ENCODE measurements at regions not wholly inside any gene's neighbourhood (a gene's known extent, or its start where the extent isn't known, plus 50 kb on each side); places are given as distances from the start of the nearest gene placed in this dataset.

DNA sequence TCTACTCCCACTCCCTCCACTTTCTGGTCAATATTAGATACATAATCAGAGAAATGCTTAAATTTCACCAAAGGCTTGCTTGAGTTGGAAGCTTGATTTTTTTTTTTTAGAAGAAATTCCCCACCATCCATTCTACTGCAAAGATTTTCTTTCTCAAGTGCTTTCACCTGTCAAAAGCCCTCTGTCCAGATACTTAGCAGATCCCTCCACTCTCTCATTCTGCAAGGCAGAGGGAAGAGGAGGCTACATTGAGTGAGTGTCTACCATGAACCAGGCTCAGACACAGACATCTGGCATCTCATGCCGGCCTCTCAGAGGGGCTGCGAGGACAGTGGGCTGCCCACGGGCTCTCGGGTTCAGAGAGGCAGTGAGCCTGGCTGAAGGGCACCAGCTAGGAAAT lies 127.6 kb upstream of the GSC start:
- no peaks in the 10 kb centered on the region for H3K36me3 ChIP-seq (ENCODE audit: control insufficient read depth in 1 of 2, insufficient read depth in 2 of 2, low read length in 2 of 2)
- no peak overlapping the region for H3K27ac ChIP-seq (ENCODE audit: low read length)
- H3K4me1 ChIP-seq (ENCODE audit: control insufficient read depth in 1 of 2, insufficient read depth in 2 of 2, low read length in 2 of 2), result peaks cover 0 to 11% of the 10 kb centered on the region in 2 donors
- H3K4me3 ChIP-seq (ENCODE audit: low read depth in 1 of 2, low read length in 2 of 2), result no peak overlapping the region
- no peaks in the 10 kb centered on the region for H3K9me3 ChIP-seq (ENCODE audit: control insufficient read depth in 1 of 2, low read length in 2 of 2)
- H3K27me3 ChIP-seq (ENCODE audit: low read depth, low read length), result no peaks in the 10 kb centered on the region

DNA sequence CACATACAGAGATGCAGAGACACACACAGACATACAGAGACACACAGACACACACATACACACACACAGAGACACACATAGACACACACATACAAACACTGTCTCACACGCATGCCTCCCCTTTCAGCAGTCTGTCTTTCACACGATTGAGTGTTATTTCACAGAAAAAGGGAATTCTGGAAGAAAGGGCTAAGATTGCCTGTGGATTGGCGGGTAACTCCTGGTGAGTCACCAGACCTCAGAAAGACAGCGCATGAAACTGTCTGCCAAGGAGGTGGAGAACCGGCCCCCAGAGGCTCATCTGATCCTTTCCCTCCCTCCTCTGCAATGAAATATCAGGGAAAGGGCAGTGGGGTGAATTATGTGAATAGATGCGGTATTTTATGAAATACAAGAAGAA lies 127.2 kb upstream of the GSC start:
- Histone ChIP-seq H3K27ac (ENCODE audit: low read length) (no peak overlapping the region), H3K4me3 (ENCODE audit: low read depth in 1 of 2, low read length in 2 of 2) (no peak overlapping the region), H3K36me3 (ENCODE audit: control insufficient read depth in 1 of 2, insufficient read depth in 2 of 2, low read length in 2 of 2) (no peaks in the 10 kb centered on the region), H3K4me1 (ENCODE audit: control insufficient read depth in 1 of 2, insufficient read depth in 2 of 2, low read length in 2 of 2) (peaks cover 0 to 11% of the 10 kb centered on the region in 2 donors), H3K27me3 (ENCODE audit: low read depth, low read length) (no peaks in the 10 kb centered on the region), H3K9me3 (ENCODE audit: control insufficient read depth in 1 of 2, low read length in 2 of 2) (no peaks in the 10 kb centered on the region)

DNA sequence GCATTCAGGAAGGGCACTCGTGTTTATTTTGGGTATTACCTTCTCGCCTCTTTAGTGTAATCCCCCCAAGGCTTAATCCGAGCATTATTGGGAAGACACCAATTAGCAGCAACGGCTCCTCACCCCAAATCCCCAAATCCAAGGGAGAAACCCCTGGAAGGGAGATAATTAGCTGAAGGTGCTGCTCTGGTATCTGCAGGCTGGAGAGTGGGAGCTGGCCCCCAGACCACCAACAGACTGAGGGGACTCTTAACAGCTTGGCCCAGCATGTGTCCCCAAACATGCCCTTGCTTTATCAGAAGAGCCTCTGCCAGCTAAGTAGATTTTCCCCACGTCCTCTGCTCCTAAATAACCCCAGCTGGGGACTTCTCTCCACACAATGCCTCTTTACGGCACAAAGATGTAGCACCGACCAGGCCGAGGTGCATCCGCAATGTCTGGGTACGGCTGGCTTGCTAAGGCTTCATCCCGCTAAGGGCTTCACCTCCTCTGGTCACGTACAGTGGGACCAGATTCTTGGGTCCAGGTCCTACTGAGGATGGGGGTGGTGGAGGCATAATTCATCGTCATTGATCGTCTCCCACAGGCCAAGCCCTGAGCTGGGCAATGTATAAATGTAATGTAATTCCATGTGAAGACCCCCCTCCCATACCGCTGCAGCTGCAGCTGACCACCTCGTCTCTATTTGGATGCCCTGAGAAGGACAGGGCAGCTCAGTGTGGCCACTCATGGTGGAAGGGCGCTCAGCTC lies 123.7 kb upstream of the GSC start:
- Histone ChIP-seq H3K4me1 (ENCODE audit: control insufficient read depth in 1 of 2, insufficient read depth in 2 of 2, low read length in 2 of 2) (peaks cover 0 to 11% of the 10 kb centered on the region in 2 donors), H3K36me3 (ENCODE audit: control insufficient read depth in 1 of 2, insufficient read depth in 2 of 2, low read length in 2 of 2) (no peaks in the 10 kb centered on the region), H3K4me3 (ENCODE audit: low read depth in 1 of 2, low read length in 2 of 2) (no peak overlapping the region), H3K9me3 (ENCODE audit: control insufficient read depth in 1 of 2, low read length in 2 of 2) (no peaks in the 10 kb centered on the region), H3K27me3 (ENCODE audit: low read depth, low read length) (no peaks in the 10 kb centered on the region), H3K27ac (ENCODE audit: low read length) (no peak overlapping the region)

DNA sequence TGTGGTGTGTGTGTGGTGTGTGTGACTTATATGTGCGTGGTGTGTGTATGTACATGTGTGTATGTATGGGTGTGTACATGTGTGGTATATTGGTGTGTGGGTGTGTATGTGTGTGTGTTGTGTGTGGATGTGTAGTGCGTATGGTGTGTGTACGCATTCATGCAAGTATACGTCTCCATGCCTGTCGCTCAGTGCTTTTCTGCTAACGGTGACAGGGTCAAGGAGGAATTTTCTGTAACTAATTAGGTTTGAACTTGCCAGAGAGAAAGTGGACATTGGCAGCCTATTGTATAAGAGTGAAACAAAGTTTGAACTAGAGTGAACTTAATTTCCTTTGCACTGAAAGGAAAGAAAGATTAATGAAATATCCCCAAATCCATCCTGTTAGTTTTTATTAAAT lies 120.9 kb upstream of the GSC start:
- Histone ChIP-seq H3K27ac (ENCODE audit: low read length) (no peak overlapping the region), H3K27me3 (ENCODE audit: low read depth, low read length) (no peaks in the 10 kb centered on the region), H3K36me3 (ENCODE audit: control insufficient read depth in 1 of 2, insufficient read depth in 2 of 2, low read length in 2 of 2) (no peaks in the 10 kb centered on the region), H3K4me3 (ENCODE audit: low read depth in 1 of 2, low read length in 2 of 2) (no peak overlapping the region), H3K4me1 (ENCODE audit: control insufficient read depth in 1 of 2, insufficient read depth in 2 of 2, low read length in 2 of 2) (no peaks in the 10 kb centered on the region), H3K9me3 (ENCODE audit: control insufficient read depth in 1 of 2, low read length in 2 of 2) (no peaks in the 10 kb centered on the region)

DNA sequence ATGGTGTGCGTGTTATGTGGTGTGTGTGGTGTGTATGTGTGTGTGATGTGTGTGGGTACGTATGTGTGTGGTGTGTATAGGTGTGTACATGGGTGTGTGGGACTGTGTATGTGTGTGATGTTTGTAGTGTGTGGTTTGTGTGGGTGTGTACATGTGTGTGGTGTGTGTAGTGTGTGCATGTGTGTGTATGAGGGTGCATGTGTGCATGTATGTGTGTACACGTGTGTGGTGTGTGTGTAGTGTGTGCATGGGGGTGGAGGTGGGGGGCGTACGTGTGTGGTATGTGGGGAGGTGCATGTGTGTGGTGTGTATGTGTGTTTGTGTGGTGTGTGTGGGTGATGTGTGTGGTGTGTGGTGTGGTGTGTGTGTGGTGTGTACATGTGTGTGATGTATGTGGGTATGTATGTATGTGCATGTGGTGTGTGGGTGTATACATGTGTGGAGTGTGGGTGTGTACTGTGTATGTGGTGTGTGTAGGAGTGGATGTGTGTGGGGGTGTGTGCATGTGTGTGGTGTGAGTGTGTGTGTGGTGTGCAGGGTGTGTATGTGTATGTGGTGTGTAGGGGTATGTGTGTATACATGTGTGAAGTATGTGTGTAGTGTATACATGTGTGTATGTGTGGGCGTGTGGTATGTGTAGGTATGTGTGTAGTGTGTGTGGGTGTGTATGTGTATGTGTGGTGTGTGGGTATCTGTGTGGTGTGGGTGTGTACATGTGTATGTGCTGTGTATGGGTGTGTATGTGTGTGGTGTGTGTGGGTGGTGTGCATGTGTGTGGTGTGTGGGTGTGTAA lies 119.8 kb upstream of the GSC start:
- H3K4me1 ChIP-seq (ENCODE audit: control insufficient read depth in 1 of 2, insufficient read depth in 2 of 2, low read length in 2 of 2), result no peaks in the 10 kb centered on the region
- H3K36me3 ChIP-seq (ENCODE audit: control insufficient read depth in 1 of 2, insufficient read depth in 2 of 2, low read length in 2 of 2), result no peaks in the 10 kb centered on the region
- no peak overlapping the region for H3K27ac ChIP-seq (ENCODE audit: low read length)
- no peak overlapping the region for H3K4me3 ChIP-seq (ENCODE audit: low read depth in 1 of 2, low read length in 2 of 2)
- no peaks in the 10 kb centered on the region for H3K9me3 ChIP-seq (ENCODE audit: control insufficient read depth in 1 of 2, low read length in 2 of 2)
- H3K27me3 ChIP-seq (ENCODE audit: low read depth, low read length), result no peaks in the 10 kb centered on the region

DNA sequence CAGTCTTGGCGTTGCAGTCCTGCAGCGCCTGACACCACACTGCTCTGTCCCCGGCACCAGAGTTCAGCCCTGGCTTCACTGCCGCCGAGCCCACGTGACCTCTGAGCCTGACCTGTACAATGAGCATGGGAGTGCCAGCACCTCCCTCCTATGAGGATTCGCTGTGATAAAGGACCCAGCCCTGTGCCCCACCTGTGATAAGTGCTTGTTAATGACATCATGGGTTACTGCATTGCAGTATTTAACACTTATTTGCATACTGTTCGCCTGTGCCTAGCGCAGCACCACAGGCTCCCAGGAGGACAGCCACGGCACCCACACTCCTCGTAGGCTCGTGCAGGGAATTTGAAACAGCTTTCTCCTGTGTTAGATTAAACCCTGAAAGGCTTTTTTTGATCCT lies 118.2 kb upstream of the GSC start:
- no peaks in the 10 kb centered on the region for H3K4me1 ChIP-seq (ENCODE audit: control insufficient read depth in 1 of 2, insufficient read depth in 2 of 2, low read length in 2 of 2)
- H3K4me3 ChIP-seq (ENCODE audit: low read depth in 1 of 2, low read length in 2 of 2), result peak overlapping the region in 1 of 2 donors; percentile 23
- H3K36me3 ChIP-seq (ENCODE audit: control insufficient read depth in 1 of 2, insufficient read depth in 2 of 2, low read length in 2 of 2), result no peaks in the 10 kb centered on the region
- no peaks in the 10 kb centered on the region for H3K9me3 ChIP-seq (ENCODE audit: control insufficient read depth in 1 of 2, low read length in 2 of 2)
- no peaks in the 10 kb centered on the region for H3K27me3 ChIP-seq (ENCODE audit: low read depth, low read length)
- H3K27ac ChIP-seq (ENCODE audit: low read length), result no peak overlapping the region

DNA sequence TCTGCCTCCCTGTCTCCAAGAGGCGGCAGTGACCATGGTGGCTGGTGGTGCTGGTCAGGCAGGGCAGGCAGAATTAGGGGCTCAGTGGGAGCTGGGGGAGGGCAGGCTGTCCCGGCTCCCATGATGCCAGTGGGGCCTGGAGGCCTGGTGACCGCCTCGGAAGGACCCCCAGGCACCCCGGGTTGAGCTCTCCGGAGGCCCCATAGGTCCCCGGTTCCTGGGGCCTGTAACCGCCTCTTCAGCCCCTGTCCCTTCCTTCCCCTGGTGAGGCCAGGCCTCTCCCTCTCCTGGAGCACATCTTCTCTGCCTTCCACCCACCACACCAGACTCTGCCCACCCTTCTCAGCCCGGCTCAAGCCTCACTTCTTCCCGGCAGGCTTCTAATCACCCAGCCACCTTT lies 117.7 kb upstream of the GSC start:
- Histone ChIP-seq H3K36me3 (ENCODE audit: control insufficient read depth in 1 of 2, insufficient read depth in 2 of 2, low read length in 2 of 2) (no peaks in the 10 kb centered on the region), H3K9me3 (ENCODE audit: control insufficient read depth in 1 of 2, low read length in 2 of 2) (no peaks in the 10 kb centered on the region), H3K27ac (ENCODE audit: low read length) (no peak overlapping the region), H3K4me1 (ENCODE audit: control insufficient read depth in 1 of 2, insufficient read depth in 2 of 2, low read length in 2 of 2) (no peaks in the 10 kb centered on the region), H3K27me3 (ENCODE audit: low read depth, low read length) (no peaks in the 10 kb centered on the region), H3K4me3 (ENCODE audit: low read depth in 1 of 2, low read length in 2 of 2) (no peak overlapping the region)

DNA sequence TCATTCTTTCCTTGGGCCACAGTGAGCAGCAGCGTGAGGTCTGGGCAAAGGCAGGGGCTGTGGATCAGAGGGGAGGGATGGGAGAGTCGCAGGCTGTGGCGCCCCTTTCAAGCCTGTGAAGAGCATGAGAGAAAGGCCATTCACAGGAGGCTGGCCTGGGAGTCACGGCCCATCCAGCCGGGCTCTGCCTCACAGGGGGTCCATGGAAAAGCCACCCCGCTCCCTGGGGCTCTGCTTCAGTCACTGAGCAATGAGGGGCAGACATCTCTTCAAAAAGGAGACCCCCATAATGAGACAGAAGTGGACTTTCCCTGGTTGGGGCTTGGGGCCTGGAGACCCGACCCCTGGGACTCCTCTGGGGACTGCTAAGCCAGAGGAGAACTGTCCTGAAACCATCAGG lies 117.0 kb upstream of the GSC start:
- no peaks in the 10 kb centered on the region for H3K27me3 ChIP-seq (ENCODE audit: low read depth, low read length)
- no peaks in the 10 kb centered on the region for H3K4me1 ChIP-seq (ENCODE audit: control insufficient read depth in 1 of 2, insufficient read depth in 2 of 2, low read length in 2 of 2)
- H3K9me3 ChIP-seq (ENCODE audit: control insufficient read depth in 1 of 2, low read length in 2 of 2), result no peaks in the 10 kb centered on the region
- H3K36me3 ChIP-seq (ENCODE audit: control insufficient read depth in 1 of 2, insufficient read depth in 2 of 2, low read length in 2 of 2), result no peaks in the 10 kb centered on the region
- no peak overlapping the region for H3K27ac ChIP-seq (ENCODE audit: low read length)
- no peak overlapping the region for H3K4me3 ChIP-seq (ENCODE audit: low read depth in 1 of 2, low read length in 2 of 2)

DNA sequence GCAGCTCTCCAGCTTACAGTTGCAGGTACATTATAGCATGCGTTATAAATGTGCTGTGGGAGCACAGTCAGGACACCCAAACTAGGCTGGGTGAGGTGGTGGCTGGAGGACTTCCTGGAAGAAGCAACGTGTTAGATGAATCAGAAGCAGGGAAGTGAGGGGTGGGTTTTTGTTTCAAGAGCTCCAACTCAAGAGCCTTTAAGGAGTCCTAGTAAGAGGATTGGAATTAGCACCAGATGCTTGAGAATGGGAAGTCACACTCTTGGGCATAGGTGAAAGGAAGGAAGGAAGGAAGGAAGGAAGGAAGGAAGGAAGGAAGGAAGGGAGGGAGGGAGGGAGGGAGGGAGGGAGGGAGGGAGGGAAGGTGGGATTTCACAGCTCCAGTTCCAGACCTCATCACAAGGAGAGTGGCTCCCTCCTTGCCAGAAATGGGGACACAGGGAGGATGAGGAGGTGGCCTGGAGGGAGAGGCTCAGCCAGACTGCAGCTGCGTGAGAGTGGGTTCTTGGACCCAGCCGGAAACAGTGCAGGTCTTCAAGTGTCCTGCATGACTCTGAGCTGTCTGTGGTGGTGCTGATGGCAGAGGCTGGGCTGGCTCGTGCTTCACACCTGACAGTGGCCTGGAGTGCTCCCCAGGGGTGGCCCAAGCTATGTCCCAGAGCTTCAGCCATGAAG lies 115.7 kb upstream of the GSC start:
- no peaks in the 10 kb centered on the region for H3K36me3 ChIP-seq (ENCODE audit: control insufficient read depth in 1 of 2, insufficient read depth in 2 of 2, low read length in 2 of 2)
- no peaks in the 10 kb centered on the region for H3K9me3 ChIP-seq (ENCODE audit: control insufficient read depth in 1 of 2, low read length in 2 of 2)
- H3K4me1 ChIP-seq (ENCODE audit: control insufficient read depth in 1 of 2, insufficient read depth in 2 of 2, low read length in 2 of 2), result no peaks in the 10 kb centered on the region
- H3K27ac ChIP-seq (ENCODE audit: low read length), result no peak overlapping the region
- H3K27me3 ChIP-seq (ENCODE audit: low read depth, low read length), result no peaks in the 10 kb centered on the region
- no peak overlapping the region for H3K4me3 ChIP-seq (ENCODE audit: low read depth in 1 of 2, low read length in 2 of 2)

DNA sequence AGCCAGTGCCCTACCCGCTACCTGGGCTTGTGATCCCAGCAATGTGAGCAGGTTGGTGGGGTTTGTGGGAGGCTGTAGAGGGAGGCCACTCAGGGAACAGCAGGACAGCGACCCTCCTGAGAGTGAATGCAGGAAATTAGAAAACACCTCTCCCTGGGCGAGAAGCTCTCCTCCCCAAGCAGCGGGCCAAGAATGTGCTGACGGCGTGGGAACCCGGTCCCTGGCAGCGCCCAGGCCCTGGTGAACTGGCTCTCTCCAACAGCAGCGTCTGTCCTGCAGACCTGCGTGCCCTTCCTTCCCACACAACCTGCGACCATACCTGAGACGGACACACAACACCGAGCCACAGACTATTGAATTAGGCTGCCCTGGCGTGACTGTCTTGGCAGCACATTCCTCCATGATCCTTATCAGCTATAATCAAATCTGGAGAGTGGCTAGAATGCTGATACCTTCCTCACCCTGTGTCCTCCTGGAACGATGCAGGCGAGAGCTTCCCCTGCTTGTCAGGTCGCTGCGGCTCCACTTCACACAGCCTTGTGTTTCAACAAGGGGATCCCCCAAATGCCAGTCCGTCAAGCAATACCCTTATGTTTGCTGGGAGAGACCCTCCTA lies 114.8 kb upstream of the GSC start:
- H3K4me3 ChIP-seq (ENCODE audit: low read depth in 1 of 2, low read length in 2 of 2), result no peak overlapping the region
- no peak overlapping the region for H3K27ac ChIP-seq (ENCODE audit: low read length)
- no peaks in the 10 kb centered on the region for H3K36me3 ChIP-seq (ENCODE audit: control insufficient read depth in 1 of 2, insufficient read depth in 2 of 2, low read length in 2 of 2)
- no peaks in the 10 kb centered on the region for H3K9me3 ChIP-seq (ENCODE audit: control insufficient read depth in 1 of 2, low read length in 2 of 2)
- no peaks in the 10 kb centered on the region for H3K4me1 ChIP-seq (ENCODE audit: control insufficient read depth in 1 of 2, insufficient read depth in 2 of 2, low read length in 2 of 2)
- H3K27me3 ChIP-seq (ENCODE audit: low read depth, low read length), result no peaks in the 10 kb centered on the region

DNA sequence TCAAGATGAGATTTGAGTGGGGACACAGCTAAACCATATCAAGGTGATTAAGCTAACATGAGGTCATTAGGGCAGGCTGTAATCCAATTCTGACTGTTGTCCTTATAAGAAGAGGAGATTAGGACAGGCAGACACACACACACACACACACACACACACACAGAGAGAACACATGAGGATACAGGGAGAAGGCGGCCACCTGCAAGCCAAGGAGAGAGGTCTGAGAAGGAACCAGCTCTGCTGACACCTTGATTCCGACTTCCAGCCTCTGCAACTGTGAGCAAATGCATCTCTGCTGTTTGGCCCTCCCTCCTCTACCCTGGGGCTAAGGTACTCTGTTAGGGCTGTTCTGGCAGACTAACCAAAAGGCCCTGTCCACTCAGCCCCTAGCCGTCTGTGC lies 112.5 kb upstream of the GSC start:
- Histone ChIP-seq H3K36me3 (ENCODE audit: control insufficient read depth in 1 of 2, insufficient read depth in 2 of 2, low read length in 2 of 2) (no peaks in the 10 kb centered on the region), H3K4me1 (ENCODE audit: control insufficient read depth in 1 of 2, insufficient read depth in 2 of 2, low read length in 2 of 2) (no peaks in the 10 kb centered on the region), H3K27ac (ENCODE audit: low read length) (no peak overlapping the region), H3K9me3 (ENCODE audit: control insufficient read depth in 1 of 2, low read length in 2 of 2) (no peaks in the 10 kb centered on the region), H3K27me3 (ENCODE audit: low read depth, low read length) (no peaks in the 10 kb centered on the region), H3K4me3 (ENCODE audit: low read depth in 1 of 2, low read length in 2 of 2) (no peak overlapping the region)
